GM10248 (cell line): ENCODE measurements at regions not wholly inside any gene's neighbourhood (a gene's known extent, or its start where the extent isn't known, plus 50 kb on each side); places are given as distances from the start of the nearest gene placed in this dataset.
"Not testable (repeated sequence)": the region's sequence is repeated elsewhere in the genome, so short reads cannot be mapped to it uniquely, and the experiment has no call there.

ENCODE experiments used
- CTCF ChIA-PET: fragments of 300-600 bp; sonication (Branson Sonifier 250); formaldehyde crosslinking; extraction: SDS; loops from one replicate; lab custom pipeline; 2021; ENCODE audit warnings: antibody characterized with exemption; lab: Yijun Ruan, JAX
- POLR2A ChIA-PET: fragments of 350-650 bp; sonication (Branson Sonifier 250); formaldehyde crosslinking; extraction: SDS; loops from one replicate; lab custom pipeline; 2020; ENCODE audit warnings: antibody characterized with exemption; lab: Yijun Ruan, JAX
- DNase-seq: peaks from one replicate; pipeline ENCODE4 v3.0.0; 2012; ENCODE audit errors: extremely low spot score
- CTCF ChIP-seq: IDR thresholded peaks from 2 replicates; pipeline ENCODE4 v1.5.1; 2012; ENCODE audit warnings: mild to moderate bottlenecking, low read depth; ENCODE audit errors: extremely low read depth, missing control alignments, control extremely low read depth

GRCh38 chr3:22399566-22399965 lies 648.6 kb upstream of the ZNF385D start:
- ChIA-PET CTCF (interaction anchor here (1.1 kb wide), 1 partner anchor 10 kb away, joined by 3 read pairs; no protein-coding TSS in a partner anchor), POLR2A (no interaction called here)
- no peak for DNase-seq
- no peak for TF ChIP-seq CTCF

DNA sequence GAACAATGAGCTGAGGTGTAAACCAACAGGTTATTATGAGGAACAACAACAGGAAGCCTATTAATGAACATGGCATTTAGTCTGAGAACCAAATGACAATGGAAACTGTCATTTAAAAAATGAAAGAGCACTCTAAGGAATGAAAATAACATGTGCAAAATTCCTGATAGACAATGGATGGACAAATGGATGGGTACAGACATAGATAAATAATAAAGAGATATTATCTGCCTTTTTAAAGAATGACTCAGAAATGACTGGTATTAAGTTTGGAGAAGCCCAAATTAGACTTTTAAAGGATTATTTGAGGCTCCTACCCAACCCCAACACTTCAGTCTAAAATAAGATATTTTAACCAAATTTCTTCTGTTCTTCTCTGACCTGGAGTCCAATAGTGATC lies 650.5 kb upstream of the ZNF385D start:
- TF ChIP-seq CTCF, result no peak
- POLR2A ChIA-PET, result no interaction called here
- CTCF ChIA-PET, result no interaction called here
- DNase-seq, result no peak

- DNase-seq, result no peak
- POLR2A ChIA-PET, result no interaction called here
- no peak for TF ChIP-seq CTCF
- CTCF ChIA-PET, result interaction anchor here (1.4 to 1.7 kb wide), 2 partner anchors 8 to 23 kb away, joined by 3 read pairs; no protein-coding TSS in a partner anchor
These were observed 663.2 kb upstream of the ZNF385D start for GRCh38 chr3:22414239-22414638.

GRCh38 chr3:22416838-22417446 lies 665.9 kb upstream of the ZNF385D start:
- DNase-seq, POLR2A ChIA-PET, CTCF ChIA-PET: not testable (repeated sequence)

GRCh38 chr3:22419261-22419660 lies 668.3 kb upstream of the ZNF385D start:
- TF ChIP-seq CTCF, result no peak
- no peak for DNase-seq
- ChIA-PET POLR2A (no interaction called here), CTCF (interaction anchor here (1.9 kb wide), 1 partner anchor 21 kb away, joined by 5 read pairs; no protein-coding TSS in a partner anchor)

DNA sequence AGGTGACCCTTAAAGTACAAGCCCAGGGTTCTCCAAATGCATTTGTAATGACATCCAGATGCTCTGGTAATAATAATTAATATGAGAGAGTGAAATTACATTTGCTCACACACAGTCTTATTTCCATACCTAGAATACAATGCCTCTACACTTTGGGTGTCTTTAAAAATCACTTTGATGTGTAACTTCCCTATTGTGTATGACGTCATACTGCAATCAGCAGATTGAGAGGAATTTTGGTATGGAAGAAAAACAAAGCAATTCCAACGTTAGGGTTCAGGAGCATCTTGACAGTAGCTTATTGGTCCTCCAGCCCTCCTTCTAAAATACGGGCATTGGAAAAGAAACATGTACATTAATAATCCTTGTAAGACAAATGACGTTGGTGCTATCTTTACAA lies 670.6 kb upstream of the ZNF385D start:
- TF ChIP-seq CTCF, result no peak
- no peak for DNase-seq
- POLR2A ChIA-PET, result no interaction called here
- CTCF ChIA-PET, result no interaction called here

- CTCF ChIA-PET, result interaction anchor here (0.8 to 1.3 kb wide), 2 partner anchors 24 to 29 kb away, joined by 3 read pairs; no protein-coding TSS in a partner anchor
These were observed 680.3 kb upstream of the ZNF385D start for GRCh38 chr3:22431334-22431733.

More at GRCh38 chr3:22431334-22431733, 680.3 kb upstream of the ZNF385D start:
- TF ChIP-seq CTCF, result no peak
- POLR2A ChIA-PET, result no interaction called here
- DNase-seq, result no peak
